Upper lobe of left lung (tissue), 6 donors: ENCODE measurements at regions not wholly inside any gene's neighbourhood (a gene's known extent, or its start where the extent isn't known, plus 50 kb on each side); places are given as distances from the start of the nearest gene placed in this dataset.

Experiments used
- ATAC-seq, 2 donors: fragments of 200-7000 bp; cut with Tn5 transposase; one replicate each; pipeline ENCODE4 v1.9.1; 2022; ENCODE audit warnings: mild to moderate bottlenecking in 2 of 2, moderate library complexity in 2 of 2; ENCODE audit not compliant: low FRiP score in 2 of 2
- DNase-seq, 2 donors: peaks; one replicate each; pipeline ENCODE4 v3.0.0-alpha.2; 2019 to 2020
- H3K27ac ChIP-seq, 4 donors: fragments of 200-600 bp; sonication (generic); one replicate each; pipeline ENCODE4 v1.5.1; 2016 to 2019
- H3K27me3 ChIP-seq, 4 donors: fragments of 200-600 bp; sonication (generic); one replicate each; pipeline ENCODE4 v1.5.1; 2017 to 2019
- H3K36me3 ChIP-seq, 4 donors: fragments of 200-600 bp; sonication (generic); one replicate each; pipeline ENCODE4 v1.5.1; 2016 to 2019
- H3K4me1 ChIP-seq, 4 donors: fragments of 200-600 bp; sonication (generic); one replicate each; pipeline ENCODE4 v1.5.1; 2018 to 2019
- H3K4me3 ChIP-seq, 4 donors: fragments of 200-600 bp; sonication (generic); one replicate each; pipeline ENCODE4 v1.5.1; 2017 to 2019; ENCODE audit warnings: mild to moderate bottlenecking in 2 of 4, moderate library complexity in 1 of 4
- H3K9me3 ChIP-seq, 4 donors: fragments of 200-600 bp; sonication (generic); one replicate each; pipeline ENCODE4 v1.5.1; 2018 to 2019
- CTCF ChIP-seq, 6 experiments: fragments of 450-650 bp in 4 of 6; fragments of 200-600 bp in 2 of 6; sonication (generic) in 2 of 6; IDR thresholded peaks; one replicate each; pipeline ENCODE4 v1.5.1; 2016 to 2019; ENCODE audit warnings: antibody characterized with exemption in 6 of 6
- EP300 ChIP-seq, 4 donors: sonication (generic); formaldehyde crosslinking; IDR thresholded peaks; one replicate each; pipeline ENCODE4 v1.5.1; 2017; ENCODE audit warnings: antibody characterized with exemption in 4 of 4, control low read depth in 2 of 4
- POLR2A ChIP-seq, 4 donors: fragments of 450-650 bp; IDR thresholded peaks; one replicate each; pipeline ENCODE4 v1.5.1; 2016 to 2017; ENCODE audit warnings: antibody characterized with exemption in 4 of 4, mild to moderate bottlenecking in 2 of 4
- POLR2AphosphoS5 ChIP-seq, 2 donors: sonication (generic); formaldehyde crosslinking; IDR thresholded peaks; one replicate each; pipeline ENCODE4 v1.5.1; 2017; ENCODE audit warnings: antibody characterized with exemption in 2 of 2
- WGBS, 2 donors: methylation state at CpG; one replicate each; pipeline ENCODE4 v1.1.5; 2017 to 2018; 5-methylcytosine and 5-hydroxymethylcytosine counted together
- donor health status: DM: no; HTN: no; CAD: no; lungs with moderate emphysema.
- donor health status: DM: no; HTN: yes; CAD: no; lungs with severe emphysema.

- Histone ChIP-seq H3K4me1 (no peaks in the 10 kb centered on the region), H3K9me3 (no peaks in the 10 kb centered on the region), H3K27ac (no peak overlapping the region), H3K36me3 (no peaks in the 10 kb centered on the region), H3K4me3 (no peak overlapping the region), H3K27me3 (no peaks in the 10 kb centered on the region)
- 71 to 75% methylated on average over 3 of the region's 3 CpGs for WGBS, 2 donors
- no peak for TF ChIP-seq CTCF (IDR thresholded peaks at IDR 0.05)
- TF ChIP-seq EP300 (IDR thresholded peaks at IDR 0.05): no peak
- no peak for TF ChIP-seq POLR2AphosphoS5 (IDR thresholded peaks at IDR 0.05)
- TF ChIP-seq POLR2A (IDR thresholded peaks at IDR 0.05): no peak
- ATAC-seq (no peak), DNase-seq (no peak)
These were observed 88.0 kb upstream of the SHISAL1 start for GRCh38 chr22:44400763-44401060.

GRCh38 chr22:44399906-44400762 is 87.4 kb upstream of the SHISAL1 start:
- DNase-seq (peak in 1 of 2 donors; percentile 14), ATAC-seq (no peak)
- Histone ChIP-seq H3K27ac (no peak overlapping the region), H3K4me3 (no peak overlapping the region), H3K9me3 (no peaks in the 10 kb centered on the region), H3K4me1 (no peaks in the 10 kb centered on the region), H3K36me3 (no peaks in the 10 kb centered on the region), H3K27me3 (no peaks in the 10 kb centered on the region)
- WGBS, 2 donors: 48 to 62% methylated on average over 12 to 15 of the region's 15 CpGs
- TF ChIP-seq POLR2AphosphoS5 (IDR thresholded peaks at IDR 0.05): no peak
- no peak for TF ChIP-seq EP300 (IDR thresholded peaks at IDR 0.05)
- TF ChIP-seq POLR2A (IDR thresholded peaks at IDR 0.05): no peak

GRCh38 chr22:44398856-44399837 is 86.4 kb upstream of the SHISAL1 start:
- DNase-seq (peak; percentile 8 to 25), ATAC-seq (no peak)
- Histone ChIP-seq H3K27me3 (no peaks in the 10 kb centered on the region), H3K4me1 (no peaks in the 10 kb centered on the region), H3K36me3 (no peaks in the 10 kb centered on the region), H3K9me3 (no peaks in the 10 kb centered on the region), H3K27ac (no peak overlapping the region), H3K4me3 (no peak overlapping the region)
- TF ChIP-seq POLR2A (IDR thresholded peaks at IDR 0.05): no peak
- no peak for TF ChIP-seq CTCF (IDR thresholded peaks at IDR 0.05)
- TF ChIP-seq EP300 (IDR thresholded peaks at IDR 0.05): no peak
- TF ChIP-seq POLR2AphosphoS5 (IDR thresholded peaks at IDR 0.05): no peak
- 83 to 84% methylated on average over 15 to 19 of the region's 19 CpGs for WGBS, 2 donors

GRCh38 chr22:44396727-44397722 is 84.3 kb upstream of the SHISAL1 start:
- TF ChIP-seq POLR2AphosphoS5 (IDR thresholded peaks at IDR 0.05) (no peak), EP300 (IDR thresholded peaks at IDR 0.05) (no peak), POLR2A (IDR thresholded peaks at IDR 0.05) (no peak), CTCF (IDR thresholded peaks at IDR 0.05) (no peak)
- no peaks in the 10 kb centered on the region for H3K27me3 ChIP-seq
- H3K4me1 ChIP-seq: no peaks in the 10 kb centered on the region
- H3K27ac ChIP-seq: no peak overlapping the region
- no peak for ATAC-seq
- H3K4me3 ChIP-seq: no peak overlapping the region
- H3K36me3 ChIP-seq: no peaks in the 10 kb centered on the region
- no peaks in the 10 kb centered on the region for H3K9me3 ChIP-seq
- DNase-seq: peak in 1 of 2 donors; percentile 15
- 83 to 85% methylated on average over 14 to 16 of the region's 16 CpGs for WGBS, 2 donors
